LNCAP (cell line): ENCODE measurements at regions not wholly inside any gene's neighbourhood (a gene's known extent, or its start where the extent isn't known, plus 50 kb on each side); places are given as distances from the start of the nearest gene placed in this dataset.

Experiments used
- CTCF ChIP-seq: fragments of 450-650 bp; IDR thresholded peaks from 2 replicates; pipeline ENCODE4 v1.5.1; 2017; ENCODE audit warnings: mild to moderate bottlenecking

GRCh38 chr2:51990684-51991083 lies 958.8 kb upstream of the NRXN1 start:
- TF ChIP-seq CTCF, result no peak

GRCh38 chr2:51986101-51986500 lies 954.2 kb upstream of the NRXN1 start:
- TF ChIP-seq CTCF, result no peak

GRCh38 chr2:51981783-51982182 lies 949.9 kb upstream of the NRXN1 start:
- TF ChIP-seq CTCF, result no peak

GRCh38 chr2:51976623-51977022 lies 944.7 kb upstream of the NRXN1 start:
- no peak for TF ChIP-seq CTCF

- no peak for TF ChIP-seq CTCF
These were observed 939.2 kb upstream of the NRXN1 start for GRCh38 chr2:51971136-51971535.

GRCh38 chr2:51969347-51969746 lies 937.4 kb upstream of the NRXN1 start:
- no peak for TF ChIP-seq CTCF

GRCh38 chr2:51960841-51961335 lies 929.0 kb upstream of the NRXN1 start:
- TF ChIP-seq CTCF, result no peak

GRCh38 chr2:51960281-51960680 lies 928.3 kb upstream of the NRXN1 start:
- TF ChIP-seq CTCF, result no peak
